ENCODE measurements at regions not wholly inside any gene's neighbourhood (a gene's known extent, or its start where the extent isn't known, plus 50 kb on each side); places are given as distances from the start of the nearest gene placed in this dataset.

GRCh38 chr10:58932126-58932525 is 244.3 kb upstream of the PHYHIPL start:
- Histone ChIP-seq H3K36me3 (ENCODE audit: control insufficient read depth, insufficient read depth, low read length) (no peaks in the 10 kb centered on the region), H3K4me3 (replicated peaks; ENCODE audit: low read depth, low read length) (no peak overlapping the region), H3K27me3 (replicated peaks; ENCODE audit: control insufficient read depth, insufficient read depth, low read length) (no peaks in the 10 kb centered on the region; the same call in 1 of the 2 replicates)
- no peak for TF ChIP-seq CTCF (IDR thresholded peaks at IDR 0.05; ENCODE audit: insufficient read depth, low read length, poor library complexity, severe bottlenecking)
- no peak for DNase-seq (ENCODE audit: extremely low read depth, insufficient read length)

GRCh38 chr10:58932577-58933314 is 243.7 kb upstream of the PHYHIPL start:
- Histone ChIP-seq H3K27me3 (replicated peaks; ENCODE audit: control insufficient read depth, insufficient read depth, low read length) (no peaks in the 10 kb centered on the region; the same call in 1 of the 2 replicates), H3K36me3 (ENCODE audit: control insufficient read depth, insufficient read depth, low read length) (no peaks in the 10 kb centered on the region), H3K4me3 (replicated peaks; ENCODE audit: low read depth, low read length) (no peak overlapping the region)
- DNase-seq (ENCODE audit: extremely low read depth, insufficient read length) = no peak
- TF ChIP-seq CTCF (IDR thresholded peaks at IDR 0.05; ENCODE audit: insufficient read depth, low read length, poor library complexity, severe bottlenecking) = no peak

GRCh38 chr10:58936364-58936763 is 240.1 kb upstream of the PHYHIPL start:
- no peak overlapping the region for H3K4me3 ChIP-seq (replicated peaks; ENCODE audit: low read depth, low read length)
- DNase-seq (ENCODE audit: extremely low read depth, insufficient read length) = no peak
- no peaks in the 10 kb centered on the region for H3K36me3 ChIP-seq (ENCODE audit: control insufficient read depth, insufficient read depth, low read length)
- H3K27me3 ChIP-seq (replicated peaks; ENCODE audit: control insufficient read depth, insufficient read depth, low read length) = no peaks in the 10 kb centered on the region; the same call in 1 of the 2 replicates
- no peak for TF ChIP-seq CTCF (IDR thresholded peaks at IDR 0.05; ENCODE audit: insufficient read depth, low read length, poor library complexity, severe bottlenecking)

- H3K27me3 ChIP-seq (replicated peaks; ENCODE audit: control insufficient read depth, insufficient read depth, low read length) = no peaks in the 10 kb centered on the region; the same call in 1 of the 2 replicates
- H3K4me3 ChIP-seq (replicated peaks; ENCODE audit: low read depth, low read length) = no peak overlapping the region
- no peak for DNase-seq (ENCODE audit: extremely low read depth, insufficient read length)
- TF ChIP-seq CTCF (IDR thresholded peaks at IDR 0.05; ENCODE audit: insufficient read depth, low read length, poor library complexity, severe bottlenecking) = no peak
- H3K36me3 ChIP-seq (ENCODE audit: control insufficient read depth, insufficient read depth, low read length) = no peaks in the 10 kb centered on the region
Measured at GRCh38 chr10:58937423-58937822, 239.0 kb upstream of the PHYHIPL start.

GRCh38 chr10:58942724-58943123 is 233.7 kb upstream of the PHYHIPL start:
- H3K36me3 ChIP-seq (ENCODE audit: control insufficient read depth, insufficient read depth, low read length) = no peaks in the 10 kb centered on the region
- H3K27me3 ChIP-seq (replicated peaks; ENCODE audit: control insufficient read depth, insufficient read depth, low read length) = 0 out of 2 replicates have a peak, but pooled peaks cover 2% of the 10 kb centered on the region
- H3K4me3 ChIP-seq (replicated peaks; ENCODE audit: low read depth, low read length) = no peak overlapping the region
- no peak for TF ChIP-seq CTCF (IDR thresholded peaks at IDR 0.05; ENCODE audit: insufficient read depth, low read length, poor library complexity, severe bottlenecking)
- no peak for DNase-seq (ENCODE audit: extremely low read depth, insufficient read length)

Data from GM06990 (cell line).